GM13977 (cell line): ENCODE measurements at regions not wholly inside any gene's neighbourhood (a gene's known extent, or its start where the extent isn't known, plus 50 kb on each side); places are given as distances from the start of the nearest gene placed in this dataset.
"Not testable (repeated sequence)": the region's sequence is repeated elsewhere in the genome, so short reads cannot be mapped to it uniquely, and the experiment has no call there.

Experiments used
- DNase-seq: peaks from one replicate; pipeline ENCODE4 v3.0.0; 2012; ENCODE audit warnings: low spot score
- in situ Hi-C: fragments of 300-500 bp; cut with MboI; formaldehyde crosslinking; loops from one replicate; pipeline ENCODE4 v1.12.0; 2022; ENCODE audit warnings: low sequenced_read_pairs, low pct_unique_long_range_greater_than_20kb, mixed read lengths, inconsistent platforms; ENCODE audit not compliant: unreplicated experiment
- TF ChIP-seq, protein P1 (sequence below): IDR thresholded peaks from 2 replicates; pipeline ENCODE4 v1.5.1; 2012; ENCODE audit warnings: mild to moderate bottlenecking, control low read depth; ENCODE audit not compliant: insufficient read depth; ENCODE audit errors: extremely low read depth, missing control alignments

DNA sequence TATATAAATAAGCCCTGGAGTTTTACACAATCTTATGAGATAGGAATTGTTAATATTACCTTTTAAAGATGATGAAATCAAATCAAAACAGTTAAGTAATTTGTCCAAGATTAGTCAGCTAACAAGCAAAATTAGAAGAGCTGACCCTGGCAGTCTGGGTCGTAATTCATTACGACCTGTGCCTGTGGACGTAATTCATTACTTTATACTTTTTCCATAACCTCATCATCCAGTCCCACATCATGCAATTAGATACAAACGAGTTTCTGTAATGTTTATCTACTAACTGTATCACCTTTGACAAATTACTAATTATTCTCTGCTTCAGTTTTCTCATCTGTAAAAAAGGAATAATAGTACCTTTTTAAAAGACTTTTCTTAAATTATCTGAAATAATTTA lies 665.9 kb downstream of the ZBBX start:
- DNase-seq = no peak
- in situ Hi-C loops = no loop called here
- TF ChIP-seq, protein P1, sequence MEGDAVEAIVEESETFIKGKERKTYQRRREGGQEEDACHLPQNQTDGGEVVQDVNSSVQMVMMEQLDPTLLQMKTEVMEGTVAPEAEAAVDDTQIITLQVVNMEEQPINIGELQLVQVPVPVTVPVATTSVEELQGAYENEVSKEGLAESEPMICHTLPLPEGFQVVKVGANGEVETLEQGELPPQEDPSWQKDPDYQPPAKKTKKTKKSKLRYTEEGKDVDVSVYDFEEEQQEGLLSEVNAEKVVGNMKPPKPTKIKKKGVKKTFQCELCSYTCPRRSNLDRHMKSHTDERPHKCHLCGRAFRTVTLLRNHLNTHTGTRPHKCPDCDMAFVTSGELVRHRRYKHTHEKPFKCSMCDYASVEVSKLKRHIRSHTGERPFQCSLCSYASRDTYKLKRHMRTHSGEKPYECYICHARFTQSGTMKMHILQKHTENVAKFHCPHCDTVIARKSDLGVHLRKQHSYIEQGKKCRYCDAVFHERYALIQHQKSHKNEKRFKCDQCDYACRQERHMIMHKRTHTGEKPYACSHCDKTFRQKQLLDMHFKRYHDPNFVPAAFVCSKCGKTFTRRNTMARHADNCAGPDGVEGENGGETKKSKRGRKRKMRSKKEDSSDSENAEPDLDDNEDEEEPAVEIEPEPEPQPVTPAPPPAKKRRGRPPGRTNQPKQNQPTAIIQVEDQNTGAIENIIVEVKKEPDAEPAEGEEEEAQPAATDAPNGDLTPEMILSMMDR = no peak

DNA sequence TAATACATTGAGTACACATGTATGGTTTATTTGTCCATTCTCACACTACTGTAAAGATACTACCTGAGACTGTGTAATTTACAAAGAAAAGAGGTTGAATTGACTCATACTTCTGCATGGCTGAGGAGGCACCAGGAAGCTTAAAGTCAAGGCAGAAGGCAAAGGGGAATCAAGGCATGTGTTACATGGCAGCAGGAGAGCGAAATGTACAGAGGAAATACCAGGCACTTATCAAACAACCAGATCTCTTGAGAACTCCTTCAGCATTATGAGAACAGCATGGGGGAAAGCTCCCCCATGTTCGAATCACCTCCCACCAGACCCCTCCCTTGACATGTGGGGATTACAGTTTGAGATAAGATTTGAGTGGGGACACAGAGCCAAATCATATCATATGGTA lies 666.3 kb downstream of the ZBBX start:
- no peak for DNase-seq
- in situ Hi-C loops = no loop called here
- TF ChIP-seq, protein P1 = no peak

DNA sequence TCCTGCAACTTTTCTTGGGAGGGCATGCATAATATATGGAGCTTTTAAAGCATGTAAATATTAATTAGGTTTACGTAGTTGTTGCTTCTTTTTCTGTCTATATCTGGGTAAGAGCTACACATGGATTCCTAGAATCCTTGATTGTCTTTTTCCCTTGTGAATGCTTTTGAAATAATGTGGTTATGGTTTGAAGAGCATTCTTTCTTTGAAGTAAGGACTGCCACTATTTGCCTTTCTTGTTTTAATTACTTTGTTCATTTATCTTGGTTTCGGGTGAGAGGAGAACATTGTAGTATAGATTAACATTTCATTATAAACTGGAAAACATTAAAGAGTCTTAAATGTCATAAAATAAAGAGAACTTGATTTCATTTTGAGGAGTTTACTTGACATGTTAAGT lies 674.0 kb downstream of the ZBBX start:
- TF ChIP-seq, protein P1 = no peak
- in situ Hi-C loops = no loop called here
- no peak for DNase-seq

DNA sequence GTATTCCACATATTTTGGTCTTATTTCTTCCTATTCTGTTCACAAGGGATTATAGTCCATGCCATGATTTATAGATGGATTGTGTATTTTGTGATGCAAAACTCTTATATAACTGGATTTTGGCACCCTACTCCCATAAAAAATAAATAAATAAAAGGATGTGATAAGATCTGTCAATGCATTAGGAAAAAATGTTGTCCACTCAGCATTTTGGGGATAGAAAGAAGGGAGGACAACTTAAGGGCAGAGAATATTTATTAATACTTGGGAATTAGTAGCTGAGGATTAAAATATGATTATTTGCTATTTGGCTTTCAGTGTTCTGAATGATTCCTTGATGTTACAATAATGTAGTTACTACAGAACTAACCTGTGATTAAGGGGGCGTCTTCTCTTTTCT lies 682.6 kb downstream of the ZBBX start:
- in situ Hi-C loops = no loop called here
- DNase-seq = no peak
- TF ChIP-seq, protein P1 = no peak

DNA sequence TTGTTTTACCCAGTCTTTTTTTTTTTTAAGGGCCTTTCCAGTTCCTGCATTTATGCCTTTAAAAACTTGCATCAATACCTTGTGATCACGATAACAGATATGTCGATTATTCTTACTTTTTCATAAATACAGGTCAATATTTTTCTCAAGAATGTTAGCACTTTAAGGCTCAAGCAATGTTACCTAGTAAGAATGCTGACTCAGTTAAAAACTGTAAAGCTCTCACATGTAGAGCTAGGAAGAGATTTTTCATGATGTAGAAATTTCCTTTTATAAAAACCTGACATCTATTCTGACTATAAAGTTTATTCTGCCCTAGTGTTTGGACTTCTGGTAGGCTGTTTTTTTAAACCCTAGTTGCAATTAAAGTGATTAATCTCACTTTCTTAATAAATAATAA lies 684.0 kb downstream of the ZBBX start:
- TF ChIP-seq, protein P1 = no peak

DNA sequence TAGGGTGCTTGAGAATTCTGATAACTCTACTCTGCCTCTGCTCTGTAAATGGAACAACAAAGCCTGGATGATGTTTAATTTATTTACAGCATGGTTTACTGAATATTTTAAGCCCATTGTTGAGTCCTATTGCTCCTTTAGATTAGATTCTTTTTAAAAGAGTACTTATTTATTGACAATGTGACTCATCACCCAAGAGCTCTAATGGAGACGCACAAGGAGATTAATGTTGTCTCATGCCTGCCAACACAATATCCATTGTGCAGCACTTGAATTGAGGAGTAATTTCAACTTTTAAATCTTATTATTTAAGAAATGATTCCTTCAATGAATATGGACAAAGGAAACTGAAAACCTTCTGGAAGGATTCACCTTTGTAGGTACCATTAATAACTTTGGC lies 691.4 kb downstream of the ZBBX start:
- in situ Hi-C loops = no loop called here
- TF ChIP-seq, protein P1 = no peak
- no peak for DNase-seq

More for the DNA sequence above, 684.0 kb downstream of the ZBBX start:
- in situ Hi-C loops = no loop called here
- DNase-seq = no peak

DNA sequence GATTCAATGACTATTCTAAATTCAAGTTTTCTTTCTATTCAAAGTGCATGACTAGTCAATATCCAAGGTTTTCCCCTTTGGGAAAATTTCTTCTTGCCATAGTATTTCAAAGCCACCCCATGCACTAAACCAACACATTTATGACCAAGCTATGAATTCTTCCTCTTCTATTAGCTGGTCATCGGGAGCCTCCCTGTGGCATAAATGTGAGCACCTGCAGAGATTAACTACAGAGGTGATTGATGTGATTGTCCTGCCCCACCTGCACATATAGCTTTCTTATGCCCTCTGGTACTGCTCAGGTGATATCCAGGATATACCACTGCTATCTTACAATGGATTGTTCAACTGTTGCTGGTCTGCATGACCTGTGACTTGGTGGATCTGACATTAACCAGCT lies 694.9 kb downstream of the ZBBX start:
- TF ChIP-seq, protein P1 = no peak
- in situ Hi-C loops = no loop called here

DNA sequence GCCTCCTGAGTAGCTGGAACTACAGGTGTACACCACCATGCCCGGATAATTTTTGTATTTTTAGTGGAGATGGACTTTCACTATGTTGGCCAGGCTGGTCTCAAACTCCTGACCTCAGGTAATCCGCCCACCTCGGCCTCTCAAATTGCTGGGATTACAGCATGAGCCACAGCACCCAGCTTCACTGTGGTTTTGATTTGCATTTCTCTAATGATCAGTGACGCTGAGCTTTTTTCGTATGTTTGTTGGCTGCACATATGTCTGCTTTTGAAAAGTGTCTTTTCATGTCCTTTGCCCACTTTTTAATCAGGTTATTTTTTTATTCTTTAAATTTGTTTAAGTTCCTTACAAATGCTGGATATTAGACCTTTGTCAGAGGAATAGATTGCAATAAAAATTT lies 696.0 kb downstream of the ZBBX start:
- DNase-seq, in situ Hi-C loops: not testable (repeated sequence)

More for the DNA sequence above, 694.9 kb downstream of the ZBBX start:
- no peak for DNase-seq
